Fibroblast of skin of right biceps (primary cell): ENCODE measurements at regions not wholly inside any gene's neighbourhood (a gene's known extent, or its start where the extent isn't known, plus 50 kb on each side); places are given as distances from the start of the nearest gene placed in this dataset.
A peak's percentile ranks its signal among the peaks of the same experiment; 100 is the strongest.

Experiments used
- DNase-seq: peaks from one replicate; pipeline ENCODE4 v3.0.0-alpha.2; 2013

- no peak for DNase-seq
Measured at GRCh38 chr18:70489571-70489970, 200.7 kb downstream of the SOCS6 start.

GRCh38 chr18:70469916-70470315 is 181.1 kb downstream of the SOCS6 start:
- peak; percentile 13 for DNase-seq

GRCh38 chr18:70468861-70469547 is 180.2 kb downstream of the SOCS6 start:
- DNase-seq: no peak

GRCh38 chr18:70464343-70465114 is 175.7 kb downstream of the SOCS6 start:
- DNase-seq: peak; percentile 65

GRCh38 chr18:70463085-70463484 is 174.2 kb downstream of the SOCS6 start:
- no peak for DNase-seq

- DNase-seq: no peak
Measured at GRCh38 chr18:70462078-70462439, 173.2 kb downstream of the SOCS6 start.

GRCh38 chr18:70461323-70462077 is 172.7 kb downstream of the SOCS6 start:
- no peak for DNase-seq

GRCh38 chr18:70459731-70460130 is 170.9 kb downstream of the SOCS6 start:
- no peak for DNase-seq

- DNase-seq: no peak
Measured at GRCh38 chr18:70459251-70459650, 170.4 kb downstream of the SOCS6 start.

GRCh38 chr18:70457788-70458187 is 168.9 kb downstream of the SOCS6 start:
- DNase-seq: no peak

GRCh38 chr18:70457223-70457622 is 168.4 kb downstream of the SOCS6 start:
- no peak for DNase-seq

GRCh38 chr18:70456376-70456775 is 167.5 kb downstream of the SOCS6 start:
- no peak for DNase-seq

- DNase-seq: no peak
Measured at GRCh38 chr18:70455731-70456130, 166.9 kb downstream of the SOCS6 start.

- peak; percentile 64 for DNase-seq
Measured at GRCh38 chr18:70454704-70455322, 166.0 kb downstream of the SOCS6 start.

- DNase-seq: peak; percentile 15
Measured at GRCh38 chr18:70453058-70453775, 164.4 kb downstream of the SOCS6 start.

GRCh38 chr18:70452501-70452900 is 163.7 kb downstream of the SOCS6 start:
- DNase-seq: no peak

GRCh38 chr18:70450426-70451253 is 161.8 kb downstream of the SOCS6 start:
- peak; percentile 15 for DNase-seq

GRCh38 chr18:70448588-70448987 is 159.7 kb downstream of the SOCS6 start:
- DNase-seq: no peak

- no peak for DNase-seq
Measured at GRCh38 chr18:70446063-70446462, 157.2 kb downstream of the SOCS6 start.

- no peak for DNase-seq
Measured at GRCh38 chr18:70442933-70443332, 154.1 kb downstream of the SOCS6 start.

- DNase-seq: no peak
Measured at GRCh38 chr18:70432804-70433400, 144.1 kb downstream of the SOCS6 start.
